Brain microvascular endothelial cell (primary cell): ENCODE measurements at regions not wholly inside any gene's neighbourhood (a gene's known extent, or its start where the extent isn't known, plus 50 kb on each side); places are given as distances from the start of the nearest gene placed in this dataset.
A peak's percentile ranks its signal among the peaks of the same experiment; 100 is the strongest.

Source experiments
- DNase-seq: peaks from one replicate; pipeline ENCODE4 v3.0.0-alpha.2; 2020
- H3K27ac ChIP-seq: fragments of 250-450 bp; sonication (Bioruptor Pico); 2 replicates; pipeline ENCODE4 v1.5.1; 2020; ENCODE audit warnings: mild to moderate bottlenecking, moderate library complexity
- H3K27me3 ChIP-seq: fragments of 250-450 bp; sonication (Bioruptor Pico); replicated peaks from 2 replicates; pipeline ENCODE4 v1.5.1; 2020; ENCODE audit warnings: mild to moderate bottlenecking
- H3K36me3 ChIP-seq: fragments of 250-450 bp; sonication (Bioruptor Pico); replicated peaks from 2 replicates; pipeline ENCODE4 v1.5.1; 2020; ENCODE audit warnings: mild to moderate bottlenecking
- H3K4me3 ChIP-seq: 2 replicates; pipeline ENCODE4 v1.5.1; 2011; ENCODE audit warnings: low read depth, mild to moderate bottlenecking, control low read depth, low read length, moderate library complexity
- in situ Hi-C: cut with HindIII; loops from 2 replicates; pipeline ENCODE4 v1.10.0; 2017; ENCODE audit warnings: low sequenced_read_pairs, low pct_ligation_motif_present
- TF ChIP-seq, protein P1 (sequence below): IDR thresholded peaks from 2 replicates; pipeline ENCODE4 v1.5.1; 2011; ENCODE audit warnings: low read depth, mild to moderate bottlenecking, moderate library complexity, low read length, control low read depth, inconsistent platforms; ENCODE audit errors: missing control alignments

DNA sequence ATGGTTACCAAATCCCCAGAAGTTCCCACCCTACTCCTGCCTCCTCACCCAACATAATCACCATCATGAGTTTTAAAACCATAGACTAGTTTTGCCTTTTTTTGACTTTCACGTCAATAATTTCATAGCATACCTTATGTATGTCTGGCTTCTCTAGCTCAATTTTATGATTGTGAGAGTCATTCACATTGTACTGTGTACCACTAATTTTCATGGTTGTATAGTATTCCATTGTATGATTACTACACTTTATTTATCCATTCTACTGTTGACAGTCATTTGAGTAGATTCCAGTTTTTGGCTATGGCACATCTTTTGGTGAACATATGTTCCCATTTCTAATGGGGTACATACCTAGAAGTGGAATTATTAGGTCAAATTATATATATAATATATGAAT lies 195.3 kb upstream of the TCF21 start:
- in situ Hi-C loops: no loop called here
- TF ChIP-seq, protein P1, sequence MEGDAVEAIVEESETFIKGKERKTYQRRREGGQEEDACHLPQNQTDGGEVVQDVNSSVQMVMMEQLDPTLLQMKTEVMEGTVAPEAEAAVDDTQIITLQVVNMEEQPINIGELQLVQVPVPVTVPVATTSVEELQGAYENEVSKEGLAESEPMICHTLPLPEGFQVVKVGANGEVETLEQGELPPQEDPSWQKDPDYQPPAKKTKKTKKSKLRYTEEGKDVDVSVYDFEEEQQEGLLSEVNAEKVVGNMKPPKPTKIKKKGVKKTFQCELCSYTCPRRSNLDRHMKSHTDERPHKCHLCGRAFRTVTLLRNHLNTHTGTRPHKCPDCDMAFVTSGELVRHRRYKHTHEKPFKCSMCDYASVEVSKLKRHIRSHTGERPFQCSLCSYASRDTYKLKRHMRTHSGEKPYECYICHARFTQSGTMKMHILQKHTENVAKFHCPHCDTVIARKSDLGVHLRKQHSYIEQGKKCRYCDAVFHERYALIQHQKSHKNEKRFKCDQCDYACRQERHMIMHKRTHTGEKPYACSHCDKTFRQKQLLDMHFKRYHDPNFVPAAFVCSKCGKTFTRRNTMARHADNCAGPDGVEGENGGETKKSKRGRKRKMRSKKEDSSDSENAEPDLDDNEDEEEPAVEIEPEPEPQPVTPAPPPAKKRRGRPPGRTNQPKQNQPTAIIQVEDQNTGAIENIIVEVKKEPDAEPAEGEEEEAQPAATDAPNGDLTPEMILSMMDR: no peak
- no peak for DNase-seq
- no peaks in the 10 kb centered on the region for H3K36me3 ChIP-seq
- no peak overlapping the region for H3K27ac ChIP-seq
- no peak overlapping the region for H3K4me3 ChIP-seq
- H3K27me3 ChIP-seq: no peaks in the 10 kb centered on the region

DNA sequence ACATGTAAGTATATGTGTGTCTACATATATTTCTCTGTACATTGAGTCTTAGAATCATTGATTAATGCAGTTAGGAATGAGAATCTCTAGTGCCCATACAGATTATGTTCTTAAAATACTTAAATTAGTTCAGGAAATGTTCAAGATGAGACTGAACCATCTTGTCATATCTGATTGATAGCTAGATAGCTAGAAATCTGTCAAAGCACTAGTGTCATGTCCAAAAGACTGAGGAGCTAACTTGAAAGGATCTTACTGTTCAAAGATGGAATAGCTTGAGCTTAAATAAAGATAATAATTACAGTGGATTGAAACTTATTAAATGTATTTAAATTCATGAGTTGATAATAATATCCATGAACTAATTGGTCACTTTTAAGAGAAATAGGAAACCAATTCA lies 191.7 kb upstream of the TCF21 start:
- TF ChIP-seq, protein P1: no peak
- H3K27ac ChIP-seq: no peak overlapping the region
- no peaks in the 10 kb centered on the region for H3K27me3 ChIP-seq
- DNase-seq: no peak
- no peak overlapping the region for H3K4me3 ChIP-seq
- in situ Hi-C loops: no loop called here
- H3K36me3 ChIP-seq: no peaks in the 10 kb centered on the region

DNA sequence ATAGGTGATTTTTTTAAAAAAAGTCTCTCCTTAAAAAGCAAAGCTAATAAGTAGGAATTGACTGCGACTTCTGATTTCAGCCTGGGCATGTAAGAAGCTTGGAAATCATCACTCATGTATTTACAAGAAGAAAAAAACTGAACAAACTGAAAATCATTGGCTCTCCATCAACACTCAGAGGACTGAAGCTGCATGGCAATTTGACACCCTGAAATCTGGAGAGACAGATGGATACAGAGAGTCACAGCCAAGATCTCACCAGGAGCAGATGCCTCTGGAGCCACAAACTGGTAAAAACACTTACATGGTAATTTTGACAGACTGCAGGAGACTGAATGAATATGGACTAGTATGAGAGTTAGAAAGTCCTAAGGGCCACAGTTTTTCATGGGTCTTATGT lies 191.2 kb upstream of the TCF21 start:
- in situ Hi-C loops: no loop called here
- Histone ChIP-seq H3K27ac (no peak overlapping the region), H3K4me3 (no peak overlapping the region), H3K27me3 (no peaks in the 10 kb centered on the region), H3K36me3 (no peaks in the 10 kb centered on the region)
- DNase-seq: peak; percentile 9
- TF ChIP-seq, protein P1: no peak

DNA sequence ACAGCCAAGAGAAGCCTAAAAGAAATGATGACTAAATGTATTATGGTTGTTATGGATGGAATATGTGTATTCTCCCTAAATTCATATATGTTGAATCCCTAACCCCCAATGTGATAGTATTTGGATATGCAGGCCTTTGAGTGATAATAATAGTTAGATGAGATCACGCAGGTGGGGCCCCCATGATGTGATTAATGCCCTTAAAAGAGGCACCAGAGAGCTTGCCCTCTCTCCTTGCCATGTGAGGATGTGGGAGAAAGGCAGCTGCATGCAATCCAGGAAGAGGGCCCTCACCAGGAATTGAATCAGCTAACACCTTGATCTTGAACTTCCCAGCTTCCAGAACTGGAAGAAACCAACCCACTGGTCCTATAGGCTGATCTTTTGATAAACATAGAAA lies 190.6 kb upstream of the TCF21 start:
- no peaks in the 10 kb centered on the region for H3K27me3 ChIP-seq
- DNase-seq: no peak
- in situ Hi-C loops: no loop called here

DNA sequence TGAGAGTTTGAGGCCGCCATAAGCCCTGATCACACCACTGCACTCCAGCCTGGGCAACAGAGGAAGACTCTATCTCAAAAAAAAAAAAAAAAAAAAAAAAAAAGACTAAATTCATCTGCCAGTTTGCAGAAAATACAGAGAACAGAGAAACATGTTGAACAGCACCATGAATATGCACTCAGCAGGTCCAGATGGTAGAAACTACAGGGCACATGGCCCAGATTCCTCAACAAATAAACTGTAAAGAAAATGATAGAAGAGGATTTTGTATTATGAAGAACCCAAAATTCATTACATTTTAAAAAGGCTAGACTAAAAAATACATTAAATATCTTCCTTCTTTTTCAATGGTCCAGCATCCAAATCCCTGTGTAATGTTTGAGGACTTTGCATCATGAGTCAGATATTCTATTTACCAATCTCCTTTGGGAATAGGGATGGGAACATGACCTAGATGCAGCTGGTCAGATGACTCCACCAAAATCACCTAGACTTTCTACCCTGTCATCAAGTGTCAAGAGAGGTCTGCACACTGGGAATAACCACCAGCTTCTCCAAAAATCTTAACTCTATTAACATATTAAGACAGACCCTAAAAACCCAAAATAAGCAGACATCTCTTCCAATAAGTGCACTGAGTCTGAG lies 189.1 kb upstream of the TCF21 start:
- Histone ChIP-seq H3K4me3 (no peak overlapping the region), H3K27me3 (no peaks in the 10 kb centered on the region), H3K27ac (no peak overlapping the region), H3K36me3 (no peaks in the 10 kb centered on the region)
- in situ Hi-C loops: no loop called here
- DNase-seq: no peak
- TF ChIP-seq, protein P1: no peak

More for the DNA sequence above, 190.6 kb upstream of the TCF21 start:
- no peak overlapping the region for H3K4me3 ChIP-seq
- no peak overlapping the region for H3K27ac ChIP-seq
- TF ChIP-seq, protein P1: no peak
- H3K36me3 ChIP-seq: no peaks in the 10 kb centered on the region

DNA sequence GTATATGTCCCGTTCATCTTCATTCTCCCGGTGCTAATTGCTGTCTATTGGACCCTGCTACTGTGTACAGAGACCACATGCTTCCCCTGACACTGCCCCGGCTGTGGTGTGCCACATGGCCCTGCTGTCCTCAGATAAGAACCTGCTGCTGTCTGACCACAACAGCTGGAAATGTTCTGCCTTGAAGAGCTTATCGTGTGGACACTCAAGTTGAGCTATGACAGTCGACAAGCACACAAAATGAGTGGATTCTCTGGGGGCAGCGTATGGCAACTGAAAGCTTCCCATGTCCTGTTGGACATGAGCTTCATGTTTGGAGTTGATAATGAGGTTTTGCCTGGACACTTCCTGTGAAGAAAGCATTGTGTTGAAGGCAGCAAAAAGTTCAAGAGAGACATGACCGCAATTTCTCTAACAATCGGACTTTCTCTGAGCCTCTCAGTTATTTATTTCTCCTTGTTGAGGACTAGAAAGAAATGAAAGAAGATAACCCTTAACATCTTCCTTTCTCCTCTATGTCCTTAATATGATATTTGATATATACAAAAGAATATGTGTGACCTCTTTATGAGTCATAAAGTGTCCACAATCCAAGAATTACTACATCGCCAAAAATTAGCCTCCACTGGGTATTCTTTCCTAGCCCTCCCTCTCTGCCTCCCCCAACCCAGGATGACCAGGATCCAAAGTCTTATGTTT lies 187.1 kb upstream of the TCF21 start:
- no peaks in the 10 kb centered on the region for H3K27me3 ChIP-seq

More for the DNA sequence above, 187.1 kb upstream of the TCF21 start:
- Histone ChIP-seq H3K27ac (no peak overlapping the region), H3K4me3 (no peak overlapping the region), H3K36me3 (no peaks in the 10 kb centered on the region)
- in situ Hi-C loops: no loop called here
- peak; percentile 18 for DNase-seq
- TF ChIP-seq, protein P1: no peak
